Fibroblast of skin of right quadriceps (primary cell): ENCODE measurements at regions not wholly inside any gene's neighbourhood (a gene's known extent, or its start where the extent isn't known, plus 50 kb on each side); places are given as distances from the start of the nearest gene placed in this dataset.

Source experiments
- DNase-seq: peaks from one replicate; pipeline ENCODE4 v3.0.0-alpha.2; 2013

- no peak for DNase-seq
Observed at GRCh38 chr5:133794771-133795415, 173.5 kb downstream of the C5orf15 start.

GRCh38 chr5:133793756-133794465 lies 174.5 kb downstream of the C5orf15 start:
- no peak for DNase-seq

GRCh38 chr5:133792655-133793054 lies 175.8 kb downstream of the C5orf15 start:
- DNase-seq: no peak

- no peak for DNase-seq
Observed at GRCh38 chr5:133792024-133792423, 176.4 kb downstream of the C5orf15 start.

- no peak for DNase-seq
Observed at GRCh38 chr5:133790898-133791297, 177.5 kb downstream of the C5orf15 start.

- DNase-seq: no peak
Observed at GRCh38 chr5:133789428-133789827, 177.1 kb upstream of the FSTL4 start.

- DNase-seq: no peak
Observed at GRCh38 chr5:133788121-133788520, 175.8 kb upstream of the FSTL4 start.

GRCh38 chr5:133786420-133786819 lies 174.1 kb upstream of the FSTL4 start:
- DNase-seq: no peak

GRCh38 chr5:133785182-133785581 lies 172.8 kb upstream of the FSTL4 start:
- no peak for DNase-seq

GRCh38 chr5:133783481-133783880 lies 171.1 kb upstream of the FSTL4 start:
- DNase-seq: no peak

GRCh38 chr5:133782736-133783135 lies 170.4 kb upstream of the FSTL4 start:
- no peak for DNase-seq

GRCh38 chr5:133781436-133782225 lies 169.3 kb upstream of the FSTL4 start:
- no peak for DNase-seq

- DNase-seq: no peak
Observed at GRCh38 chr5:133780619-133781280, 168.4 kb upstream of the FSTL4 start.

GRCh38 chr5:133779828-133780475 lies 167.6 kb upstream of the FSTL4 start:
- no peak for DNase-seq

GRCh38 chr5:133778636-133779035 lies 166.3 kb upstream of the FSTL4 start:
- DNase-seq: no peak

GRCh38 chr5:133777951-133778350 lies 165.6 kb upstream of the FSTL4 start:
- DNase-seq: no peak

GRCh38 chr5:133775584-133776304 lies 163.4 kb upstream of the FSTL4 start:
- DNase-seq: no peak

GRCh38 chr5:133773247-133774202 lies 161.2 kb upstream of the FSTL4 start:
- DNase-seq: no peak

- DNase-seq: no peak
Observed at GRCh38 chr5:133769842-133770241, 157.5 kb upstream of the FSTL4 start.

GRCh38 chr5:133763744-133764143 lies 151.4 kb upstream of the FSTL4 start:
- DNase-seq: no peak

- no peak for DNase-seq
Observed at GRCh38 chr5:133761632-133762031, 149.3 kb upstream of the FSTL4 start.
